ENCODE measurements at regions not wholly inside any gene's neighbourhood (a gene's known extent, or its start where the extent isn't known, plus 50 kb on each side); places are given as distances from the start of the nearest gene placed in this dataset.

GRCh38 chr9:75440914-75441313, 352.6 kb downstream of the OSTF1 start:
- Histone ChIP-seq H3K36me3 (ENCODE audit: control insufficient read depth, insufficient read depth, low read length) (no peaks in the 10 kb centered on the region), H3K27me3 (replicated peaks; ENCODE audit: control insufficient read depth, insufficient read depth, low read length) (no peaks in the 10 kb centered on the region), H3K4me3 (replicated peaks; ENCODE audit: low read depth, low read length) (no peak overlapping the region)
- no peak for DNase-seq (ENCODE audit: extremely low read depth, insufficient read length)
- no peak for TF ChIP-seq CTCF (IDR thresholded peaks at IDR 0.05; ENCODE audit: insufficient read depth, low read length, poor library complexity, severe bottlenecking)

GRCh38 chr9:75445144-75445543, 356.8 kb downstream of the OSTF1 start:
- Histone ChIP-seq H3K36me3 (ENCODE audit: control insufficient read depth, insufficient read depth, low read length) (no peaks in the 10 kb centered on the region), H3K27me3 (replicated peaks; ENCODE audit: control insufficient read depth, insufficient read depth, low read length) (no peaks in the 10 kb centered on the region), H3K4me3 (replicated peaks; ENCODE audit: low read depth, low read length) (no peak overlapping the region)
- TF ChIP-seq CTCF (IDR thresholded peaks at IDR 0.05; ENCODE audit: insufficient read depth, low read length, poor library complexity, severe bottlenecking) = no peak
- DNase-seq (ENCODE audit: extremely low read depth, insufficient read length) = no peak

GRCh38 chr9:75447281-75447680, 359.0 kb downstream of the OSTF1 start:
- Histone ChIP-seq H3K36me3 (ENCODE audit: control insufficient read depth, insufficient read depth, low read length) (no peaks in the 10 kb centered on the region), H3K27me3 (replicated peaks; ENCODE audit: control insufficient read depth, insufficient read depth, low read length) (no peaks in the 10 kb centered on the region), H3K4me3 (replicated peaks; ENCODE audit: low read depth, low read length) (no peak overlapping the region)
- DNase-seq (ENCODE audit: extremely low read depth, insufficient read length) = no peak
- TF ChIP-seq CTCF (IDR thresholded peaks at IDR 0.05; ENCODE audit: insufficient read depth, low read length, poor library complexity, severe bottlenecking) = no peak

- Histone ChIP-seq H3K27me3 (replicated peaks; ENCODE audit: control insufficient read depth, insufficient read depth, low read length) (no peaks in the 10 kb centered on the region), H3K36me3 (ENCODE audit: control insufficient read depth, insufficient read depth, low read length) (no peaks in the 10 kb centered on the region), H3K4me3 (replicated peaks; ENCODE audit: low read depth, low read length) (no peak overlapping the region)
- TF ChIP-seq CTCF (IDR thresholded peaks at IDR 0.05; ENCODE audit: insufficient read depth, low read length, poor library complexity, severe bottlenecking) = no peak
- DNase-seq (ENCODE audit: extremely low read depth, insufficient read length) = no peak
Measured at GRCh38 chr9:75448281-75448680, 360.0 kb downstream of the OSTF1 start.

GRCh38 chr9:75448955-75449354, 360.6 kb downstream of the OSTF1 start:
- no peak for DNase-seq (ENCODE audit: extremely low read depth, insufficient read length)
- H3K4me3 ChIP-seq (replicated peaks; ENCODE audit: low read depth, low read length) = no peak overlapping the region
- TF ChIP-seq CTCF (IDR thresholded peaks at IDR 0.05; ENCODE audit: insufficient read depth, low read length, poor library complexity, severe bottlenecking) = no peak
- H3K27me3 ChIP-seq (replicated peaks; ENCODE audit: control insufficient read depth, insufficient read depth, low read length) = no peaks in the 10 kb centered on the region
- no peaks in the 10 kb centered on the region for H3K36me3 ChIP-seq (ENCODE audit: control insufficient read depth, insufficient read depth, low read length)

GRCh38 chr9:75451045-75451444, 362.7 kb downstream of the OSTF1 start:
- no peak for DNase-seq (ENCODE audit: extremely low read depth, insufficient read length)
- Histone ChIP-seq H3K4me3 (replicated peaks; ENCODE audit: low read depth, low read length) (no peak overlapping the region), H3K27me3 (replicated peaks; ENCODE audit: control insufficient read depth, insufficient read depth, low read length) (no peaks in the 10 kb centered on the region), H3K36me3 (ENCODE audit: control insufficient read depth, insufficient read depth, low read length) (no peaks in the 10 kb centered on the region)
- TF ChIP-seq CTCF (IDR thresholded peaks at IDR 0.05; ENCODE audit: insufficient read depth, low read length, poor library complexity, severe bottlenecking) = no peak

All from GM06990 (cell line).